Activated T-helper 1 cell treated with anti-CD3 and anti-CD28 coated beads, Interleukin-12 subunit alpha, Interleukin-12 subunit beta, Interleukin-2, Interleukin-4 antibody, amounts not matched to agents 30 ng/mL and 10 ng/mL and 1 ng/mL, durations not matched to agents 14 hours and 24 hours and 36 hours (primary cell): ENCODE measurements at regions not wholly inside any gene's neighbourhood (a gene's known extent, or its start where the extent isn't known, plus 50 kb on each side); places are given as distances from the start of the nearest gene placed in this dataset.

Experiments
- DNase-seq: peaks from one replicate; pipeline ENCODE4 v3.0.0; 2021; ENCODE audit warnings: low spot score
- H3K27ac Mint-ChIP-seq: one replicate; pipeline ENCODE4 v1.8.0; 2021; ENCODE audit warnings: mild to moderate bottlenecking, mixed read lengths
- H3K27me3 Mint-ChIP-seq: one replicate; pipeline ENCODE4 v1.8.0; 2022; ENCODE audit warnings: mild to moderate bottlenecking, moderate library complexity, mixed read lengths; ENCODE audit not compliant: insufficient read depth
- H3K36me3 Mint-ChIP-seq: one replicate; pipeline ENCODE4 v1.8.0; 2021; ENCODE audit warnings: low read depth, mixed read lengths
- H3K4me1 Mint-ChIP-seq: one replicate; pipeline ENCODE4 v1.8.0; 2021; ENCODE audit warnings: low read depth, mixed read lengths
- H3K4me3 Mint-ChIP-seq: one replicate; pipeline ENCODE4 v1.8.0; 2021; ENCODE audit warnings: mild to moderate bottlenecking, moderate library complexity, mixed read lengths
- H3K9me3 Mint-ChIP-seq: one replicate; pipeline ENCODE4 v1.8.0; 2021; ENCODE audit warnings: mixed read lengths
- intact Hi-C: fragments of 100-400 bp; cut with micrococcal nuclease; formaldehyde crosslinking; loops from one replicate; pipeline ENCODE4 v1.15.1; 2024

- no peak for DNase-seq
- no peak overlapping the region for H3K27ac Mint-ChIP-seq
- intact Hi-C loops = no loop called here
- no peak overlapping the region for H3K4me3 Mint-ChIP-seq
- H3K9me3 Mint-ChIP-seq = peaks cover 11% of the 10 kb centered on the region
- no peaks in the 10 kb centered on the region for H3K4me1 Mint-ChIP-seq
- no peaks in the 10 kb centered on the region for H3K36me3 Mint-ChIP-seq
- H3K27me3 Mint-ChIP-seq = no peaks in the 10 kb centered on the region
Measured at GRCh38 chr6:114588726-114589125, 245.9 kb upstream of the HS3ST5 start.

GRCh38 chr6:114586298-114586697 lies 243.5 kb upstream of the HS3ST5 start:
- Mint-ChIP-seq H3K9me3 (peaks cover 11% of the 10 kb centered on the region), H3K27ac (no peak overlapping the region), H3K27me3 (no peaks in the 10 kb centered on the region), H3K4me1 (no peaks in the 10 kb centered on the region), H3K4me3 (no peak overlapping the region), H3K36me3 (no peaks in the 10 kb centered on the region)
- DNase-seq = no peak
- intact Hi-C loops = no loop called here

DNA sequence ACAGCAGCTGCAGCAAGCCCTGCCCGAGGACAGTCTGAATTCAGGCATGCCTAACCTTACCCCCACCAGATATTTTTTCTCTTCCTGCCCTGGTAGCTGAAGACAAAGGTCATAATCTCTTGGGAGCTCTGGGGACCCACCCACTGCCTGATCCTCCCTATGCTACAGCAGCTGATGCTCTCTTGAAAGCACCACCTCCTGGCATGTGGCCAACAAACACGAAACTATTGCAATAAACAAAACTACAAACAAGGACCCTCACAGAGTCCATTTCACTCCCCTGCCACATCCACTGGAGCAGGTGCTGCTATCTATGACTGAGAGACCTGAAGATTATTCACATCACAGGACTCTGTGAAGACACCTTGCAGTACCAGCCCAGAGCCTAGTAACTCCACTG lies 238.5 kb upstream of the HS3ST5 start:
- intact Hi-C loops = no loop called here
- Mint-ChIP-seq H3K36me3 (no peaks in the 10 kb centered on the region), H3K4me1 (no peaks in the 10 kb centered on the region), H3K27ac (no peak overlapping the region), H3K9me3 (peaks cover 3% of the 10 kb centered on the region), H3K4me3 (no peak overlapping the region), H3K27me3 (no peaks in the 10 kb centered on the region)
- DNase-seq = no peak

DNA sequence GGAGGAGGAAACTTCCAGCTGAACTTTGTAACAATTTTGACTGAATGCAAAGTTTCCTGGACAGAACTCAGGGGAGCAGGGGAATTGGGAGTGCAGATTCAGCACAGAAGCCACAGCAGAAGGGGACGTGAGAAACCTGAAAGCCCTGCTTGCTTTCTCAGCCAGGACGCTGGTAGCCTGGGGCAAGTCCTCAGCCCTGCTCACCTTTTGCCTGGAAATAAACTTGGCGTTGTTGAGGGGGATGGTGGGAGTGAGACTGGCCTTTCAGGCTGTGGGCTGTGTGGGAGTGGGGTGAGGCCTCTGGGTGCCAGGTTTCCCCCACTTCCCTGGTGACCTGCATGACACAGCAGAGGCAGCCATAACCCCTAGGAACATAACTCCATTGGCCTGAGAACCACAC lies 238.1 kb upstream of the HS3ST5 start:
- H3K4me3 Mint-ChIP-seq = no peak overlapping the region
- no peaks in the 10 kb centered on the region for H3K36me3 Mint-ChIP-seq
- no peaks in the 10 kb centered on the region for H3K4me1 Mint-ChIP-seq
- no peak for DNase-seq
- no peaks in the 10 kb centered on the region for H3K27me3 Mint-ChIP-seq
- intact Hi-C loops = no loop called here
- H3K27ac Mint-ChIP-seq = no peak overlapping the region
- peaks cover 3% of the 10 kb centered on the region for H3K9me3 Mint-ChIP-seq

DNA sequence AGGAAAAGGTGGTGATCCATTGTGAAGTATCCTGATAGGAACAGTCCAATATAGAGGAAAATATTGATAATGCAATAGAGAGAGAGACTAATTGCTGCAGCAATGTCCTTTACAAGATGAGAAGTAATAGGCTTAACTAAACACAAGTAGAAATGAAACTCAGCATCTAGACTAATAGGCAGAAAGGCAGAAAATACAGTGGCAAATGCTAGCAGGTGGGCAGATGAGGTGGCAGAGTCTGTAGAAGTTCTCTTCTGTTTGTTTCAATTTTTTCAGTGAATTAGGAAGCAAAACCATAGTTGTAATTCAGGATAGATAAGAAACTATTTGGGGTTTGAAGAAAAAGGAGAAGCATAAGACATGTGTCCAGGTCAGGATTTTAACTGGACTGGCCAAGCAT lies 236.7 kb upstream of the HS3ST5 start:
- no peaks in the 10 kb centered on the region for H3K36me3 Mint-ChIP-seq
- intact Hi-C loops = no loop called here
- H3K4me3 Mint-ChIP-seq = no peak overlapping the region
- no peak overlapping the region for H3K27ac Mint-ChIP-seq
- peaks cover 3% of the 10 kb centered on the region for H3K9me3 Mint-ChIP-seq
- DNase-seq = no peak
- H3K27me3 Mint-ChIP-seq = no peaks in the 10 kb centered on the region
- H3K4me1 Mint-ChIP-seq = no peaks in the 10 kb centered on the region

DNA sequence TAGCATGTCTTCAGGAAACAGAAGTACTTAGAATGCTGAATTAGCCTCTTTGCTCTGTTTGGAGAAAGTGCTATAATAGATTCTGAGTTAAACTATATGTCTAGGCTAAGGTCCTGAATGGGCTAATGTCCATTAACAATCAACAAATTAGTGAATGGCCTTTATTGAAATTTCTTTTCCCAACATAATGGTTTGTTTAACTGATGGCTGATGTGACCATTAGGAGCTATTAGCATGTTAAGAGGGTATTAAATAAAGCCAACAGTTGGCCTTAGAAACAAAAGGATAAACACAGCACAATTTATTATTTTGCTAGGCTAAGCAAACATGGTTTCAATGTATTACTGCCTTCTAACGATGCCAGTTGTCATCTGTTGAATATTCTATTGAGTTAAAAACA lies 234.3 kb upstream of the HS3ST5 start:
- Mint-ChIP-seq H3K9me3 (peaks cover 3% of the 10 kb centered on the region), H3K27me3 (no peaks in the 10 kb centered on the region), H3K4me3 (no peak overlapping the region), H3K36me3 (no peaks in the 10 kb centered on the region), H3K27ac (no peak overlapping the region), H3K4me1 (no peaks in the 10 kb centered on the region)
- no peak for DNase-seq
- intact Hi-C loops = no loop called here

DNA sequence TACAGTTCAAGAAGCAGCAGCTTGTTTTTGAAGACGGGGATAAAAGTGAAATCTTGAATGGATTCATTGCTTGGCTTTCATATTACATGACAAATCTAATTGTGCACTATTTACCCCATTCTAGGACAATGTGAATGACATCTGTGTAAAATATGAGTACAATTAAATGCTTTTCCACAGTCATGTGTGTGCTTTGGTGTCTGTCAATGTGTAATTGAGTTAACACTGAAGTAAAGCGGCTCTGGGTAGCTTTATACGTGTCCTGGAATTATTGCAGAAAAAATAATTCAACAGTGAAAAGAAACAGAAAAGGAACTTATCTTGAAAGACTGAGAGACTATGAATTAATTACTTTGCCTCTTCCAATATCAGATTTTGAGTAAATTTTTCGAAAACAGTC lies 233.5 kb upstream of the HS3ST5 start:
- Mint-ChIP-seq H3K27me3 (no peaks in the 10 kb centered on the region), H3K9me3 (peaks cover 3% of the 10 kb centered on the region), H3K4me1 (no peaks in the 10 kb centered on the region), H3K27ac (no peak overlapping the region), H3K36me3 (no peaks in the 10 kb centered on the region), H3K4me3 (no peak overlapping the region)
- intact Hi-C loops = no loop called here
- DNase-seq = no peak

- Mint-ChIP-seq H3K27ac (no peak overlapping the region), H3K36me3 (no peaks in the 10 kb centered on the region), H3K9me3 (peaks cover 4% of the 10 kb centered on the region), H3K27me3 (no peaks in the 10 kb centered on the region), H3K4me1 (no peaks in the 10 kb centered on the region), H3K4me3 (no peak overlapping the region)
- intact Hi-C loops = no loop called here
- no peak for DNase-seq
Measured at GRCh38 chr6:114569669-114570068, 226.8 kb upstream of the HS3ST5 start.

DNA sequence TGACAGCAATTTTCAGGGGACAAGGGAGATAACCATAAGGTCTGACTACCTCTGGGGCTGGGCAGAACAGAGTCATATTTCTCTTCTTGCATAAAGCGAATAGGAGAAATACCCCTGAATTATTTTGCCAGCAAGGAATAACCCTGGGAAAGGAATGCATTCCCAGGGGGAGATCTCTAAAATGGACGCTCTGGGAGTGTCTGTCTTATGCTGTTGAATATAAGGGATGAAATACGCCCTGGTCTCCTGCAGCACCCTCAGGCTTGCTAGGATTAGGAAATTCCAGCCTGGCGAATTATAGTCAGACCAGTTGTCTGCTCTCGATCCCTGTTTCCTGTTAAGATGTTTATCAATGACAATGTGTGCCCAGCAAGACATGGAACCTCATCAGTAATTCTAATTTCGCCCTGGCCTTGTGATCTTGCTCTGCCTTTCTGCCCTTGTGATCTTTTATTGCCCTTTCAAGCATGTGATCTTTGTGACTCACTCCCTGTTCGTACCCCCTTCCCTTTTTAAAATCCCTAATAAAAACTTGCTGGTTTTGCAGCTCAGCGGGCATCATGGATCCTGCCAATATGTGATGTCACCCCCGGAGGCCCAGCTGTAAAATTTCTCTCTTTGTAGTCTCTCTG lies 221.6 kb upstream of the HS3ST5 start:
- H3K4me1 Mint-ChIP-seq = no peaks in the 10 kb centered on the region

GRCh38 chr6:114559419-114559818 lies 216.6 kb upstream of the HS3ST5 start:
- intact Hi-C loops = no loop called here
- H3K27ac Mint-ChIP-seq = no peak overlapping the region
- no peaks in the 10 kb centered on the region for H3K4me1 Mint-ChIP-seq
- peaks cover 4% of the 10 kb centered on the region for H3K9me3 Mint-ChIP-seq
- DNase-seq = no peak
- H3K36me3 Mint-ChIP-seq = no peaks in the 10 kb centered on the region
- H3K27me3 Mint-ChIP-seq = no peaks in the 10 kb centered on the region
- no peak overlapping the region for H3K4me3 Mint-ChIP-seq

More for the DNA sequence above, 221.6 kb upstream of the HS3ST5 start:
- Mint-ChIP-seq H3K36me3 (no peaks in the 10 kb centered on the region), H3K9me3 (peaks cover 6% of the 10 kb centered on the region), H3K27ac (no peak overlapping the region), H3K4me3 (no peak overlapping the region), H3K27me3 (no peaks in the 10 kb centered on the region)
- no peak for DNase-seq
- intact Hi-C loops = no loop called here

DNA sequence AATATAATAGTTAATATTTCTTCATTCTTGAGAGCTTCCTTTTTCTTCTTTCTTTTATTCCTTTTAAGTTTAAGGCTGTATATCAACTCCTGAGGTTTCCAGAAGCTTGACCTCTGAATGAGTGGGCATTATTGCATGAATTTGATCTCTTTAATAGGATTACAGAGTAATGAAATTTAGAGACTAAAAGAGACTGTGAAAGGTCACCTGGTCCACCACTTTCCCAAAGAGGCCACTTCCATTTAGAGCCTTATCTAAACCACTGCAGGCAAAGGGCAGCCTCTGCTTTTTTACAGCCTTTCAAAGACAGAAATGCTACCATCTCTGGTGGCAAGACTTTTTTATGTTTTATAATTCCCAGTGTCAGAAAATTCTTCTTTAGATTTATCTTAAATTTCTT lies 215.3 kb upstream of the HS3ST5 start:
- no peak overlapping the region for H3K4me3 Mint-ChIP-seq
- peaks cover 4% of the 10 kb centered on the region for H3K9me3 Mint-ChIP-seq
- no peaks in the 10 kb centered on the region for H3K4me1 Mint-ChIP-seq
- intact Hi-C loops = no loop called here
- no peak for DNase-seq
- H3K36me3 Mint-ChIP-seq = no peaks in the 10 kb centered on the region
- no peak overlapping the region for H3K27ac Mint-ChIP-seq
- no peaks in the 10 kb centered on the region for H3K27me3 Mint-ChIP-seq

DNA sequence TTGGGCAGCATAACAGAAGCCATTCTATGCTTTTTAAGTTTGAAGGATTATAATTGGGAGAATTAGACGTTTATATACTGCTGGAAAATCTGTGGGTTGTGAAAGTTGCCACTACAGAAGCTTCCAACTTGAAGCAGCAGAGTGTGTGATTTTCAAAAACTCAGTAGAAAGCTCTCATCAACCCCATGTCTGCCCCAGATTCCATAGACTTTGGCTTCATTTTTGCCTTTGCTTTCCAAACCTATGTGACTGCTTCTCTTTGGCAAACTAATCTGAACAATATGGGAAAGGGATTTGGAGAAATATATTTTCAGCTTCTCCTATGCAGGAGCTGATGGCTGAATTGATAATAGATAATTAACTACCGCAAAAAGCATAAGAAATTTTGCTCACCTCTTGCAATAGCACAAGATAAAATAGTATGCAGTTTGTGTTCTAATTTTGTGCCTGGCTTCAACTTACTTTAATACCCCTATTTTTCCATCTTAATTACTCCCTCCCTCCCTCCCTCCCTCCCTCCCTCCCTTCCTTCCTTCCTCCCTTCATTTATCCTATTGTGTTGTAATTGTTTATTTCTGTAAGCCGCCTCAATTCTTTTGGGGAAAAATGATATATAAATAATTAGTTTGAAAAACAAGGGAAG lies 214.1 kb upstream of the HS3ST5 start:
- DNase-seq = no peak
- Mint-ChIP-seq H3K9me3 (peaks cover 4% of the 10 kb centered on the region), H3K27me3 (no peaks in the 10 kb centered on the region), H3K27ac (no peak overlapping the region), H3K4me3 (no peak overlapping the region), H3K4me1 (no peaks in the 10 kb centered on the region), H3K36me3 (no peaks in the 10 kb centered on the region)
- intact Hi-C loops = no loop called here

GRCh38 chr6:114550316-114550715 lies 207.5 kb upstream of the HS3ST5 start:
- intact Hi-C loops = no loop called here
- no peak overlapping the region for H3K4me3 Mint-ChIP-seq

GRCh38 chr6:114543696-114544095 lies 200.9 kb upstream of the HS3ST5 start:
- intact Hi-C loops = no loop called here
- no peak for DNase-seq

More at GRCh38 chr6:114550316-114550715, 207.5 kb upstream of the HS3ST5 start:
- Mint-ChIP-seq H3K4me1 (no peaks in the 10 kb centered on the region), H3K27ac (no peak overlapping the region), H3K27me3 (no peaks in the 10 kb centered on the region), H3K9me3 (peaks cover under 1% of the 10 kb centered on the region), H3K36me3 (no peaks in the 10 kb centered on the region)
- no peak for DNase-seq

More at GRCh38 chr6:114543696-114544095, 200.9 kb upstream of the HS3ST5 start:
- Mint-ChIP-seq H3K27me3 (no peaks in the 10 kb centered on the region), H3K27ac (no peak overlapping the region), H3K9me3 (peaks cover 10% of the 10 kb centered on the region), H3K36me3 (no peaks in the 10 kb centered on the region), H3K4me1 (no peaks in the 10 kb centered on the region), H3K4me3 (no peak overlapping the region)
